ENCODE measurements at regions not wholly inside any gene's neighbourhood (a gene's known extent, or its start where the extent isn't known, plus 50 kb on each side); places are given as distances from the start of the nearest gene placed in this dataset.
"Not testable (repeated sequence)": the region's sequence is repeated elsewhere in the genome, so short reads cannot be mapped to it uniquely, and the experiment has no call there.

DNA sequence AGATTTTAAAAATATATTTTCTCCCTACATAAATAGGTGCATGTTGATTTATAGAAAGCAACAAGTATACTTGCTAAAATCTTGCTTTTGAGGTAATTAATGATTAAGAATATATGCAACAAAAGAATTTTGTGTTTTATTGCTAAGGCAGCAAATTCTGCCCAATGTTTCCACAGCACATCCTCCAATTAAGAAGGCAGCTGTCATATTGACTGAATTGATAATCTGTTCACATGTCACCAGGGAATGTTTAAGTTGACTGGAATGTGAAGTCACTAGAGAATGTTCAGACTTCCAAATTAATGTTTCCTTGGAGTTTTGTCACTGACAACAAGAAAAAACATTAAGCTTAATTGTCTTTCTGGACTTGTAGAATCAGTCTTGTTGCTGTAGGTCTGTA, 1602.7 kb upstream of the SLC39A10 start:
- DNase-seq = no peak

DNA sequence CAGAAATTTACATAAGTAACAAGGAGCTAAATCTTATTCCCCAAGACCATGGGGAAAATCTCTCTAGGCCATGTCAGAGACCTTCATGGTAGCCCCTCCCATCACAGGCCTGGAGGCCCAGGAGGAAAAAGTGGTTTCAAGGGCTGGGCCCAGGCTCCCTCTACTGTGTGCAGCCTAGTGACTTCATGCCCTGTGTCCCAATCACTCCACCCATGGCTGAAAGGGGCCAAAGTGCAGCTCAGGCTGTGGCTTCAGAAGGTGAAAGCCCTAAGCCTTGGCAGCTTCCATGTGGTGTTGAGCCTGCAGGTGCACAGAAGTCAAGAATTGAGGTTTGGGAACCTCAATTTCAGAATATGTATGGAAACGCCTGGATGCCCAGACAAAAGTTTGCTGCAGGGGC, 1612.7 kb upstream of the SLC39A10 start:
- DNase-seq = no peak

DNA sequence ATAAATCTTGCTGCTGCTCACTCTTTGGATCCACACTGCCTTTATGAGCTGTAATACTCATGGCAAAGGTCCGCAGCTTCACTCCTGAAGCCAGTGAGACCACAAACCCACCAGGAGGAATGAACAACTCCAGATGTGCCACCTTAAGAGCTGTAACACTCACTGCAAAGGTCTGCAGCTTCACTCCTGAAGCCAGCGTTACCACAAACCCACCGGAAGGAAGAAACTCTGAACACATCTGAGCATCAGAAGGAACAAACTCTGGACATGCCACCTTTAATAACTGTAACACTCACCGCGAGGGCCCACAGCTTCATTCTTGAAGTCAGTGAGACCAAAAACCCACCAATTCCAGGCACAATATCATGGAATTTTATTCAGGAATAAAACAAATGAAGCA, 1635.9 kb upstream of the SLC39A10 start:
- DNase-seq = not testable (repeated sequence)

DNA sequence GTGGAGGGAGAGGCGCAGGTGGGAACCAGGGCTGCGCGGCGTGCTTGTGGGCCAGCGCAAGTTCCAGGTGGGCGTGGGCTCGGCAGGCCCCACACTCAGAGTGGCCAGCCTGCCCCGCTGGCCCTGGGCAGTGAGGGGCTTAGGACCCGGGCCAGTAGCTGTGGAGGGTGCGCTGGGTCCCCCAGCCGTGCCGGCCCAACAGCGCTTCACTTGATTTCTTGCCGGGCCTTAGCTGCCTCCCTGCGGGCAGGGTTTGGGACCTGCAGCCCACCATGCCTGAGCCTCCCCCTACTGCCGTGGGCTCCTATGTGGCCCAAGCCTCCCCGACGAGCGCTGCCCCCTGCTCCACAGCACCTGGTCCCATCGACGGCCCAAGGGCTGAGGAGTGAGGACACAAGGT, 1636.9 kb upstream of the SLC39A10 start:
- DNase-seq = no peak

DNA sequence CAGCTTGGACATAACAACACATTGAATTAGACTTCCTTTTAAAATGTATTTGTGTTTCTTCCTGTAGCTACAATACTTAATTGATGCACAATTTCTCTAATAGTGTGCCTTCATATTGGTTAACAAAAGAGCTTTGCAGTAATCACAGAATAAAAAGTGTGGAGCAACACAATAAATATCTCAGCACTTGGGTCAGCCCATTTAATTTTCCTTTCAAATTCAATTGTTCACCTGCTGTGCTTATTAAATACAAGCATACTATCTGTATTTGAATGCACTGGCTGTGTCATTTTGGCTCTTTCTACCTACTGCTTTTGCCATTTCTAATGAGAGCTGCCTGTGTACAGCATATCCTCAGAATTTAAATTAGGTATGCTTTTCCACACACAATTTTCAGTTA, 1641.3 kb upstream of the SLC39A10 start:
- DNase-seq = no peak

DNA sequence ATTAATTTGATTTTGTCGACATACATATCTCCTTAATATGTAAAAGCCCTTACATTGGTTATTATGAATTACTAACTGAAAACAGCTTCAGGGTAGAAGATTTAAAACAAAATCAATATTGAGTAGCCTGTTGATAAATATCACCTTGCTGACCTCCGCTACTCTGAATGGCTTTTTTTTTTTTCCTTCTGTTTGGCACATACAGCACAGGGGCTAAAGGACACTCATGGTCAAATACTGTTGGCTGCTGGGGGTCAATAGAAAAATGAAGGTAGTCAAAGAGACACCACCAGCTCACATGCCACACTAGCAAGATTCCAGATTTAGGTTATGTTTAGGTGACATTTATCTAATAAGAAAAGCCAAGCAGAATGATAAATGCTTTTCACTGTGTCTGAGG, 1642.4 kb upstream of the SLC39A10 start:
- DNase-seq = no peak

DNA sequence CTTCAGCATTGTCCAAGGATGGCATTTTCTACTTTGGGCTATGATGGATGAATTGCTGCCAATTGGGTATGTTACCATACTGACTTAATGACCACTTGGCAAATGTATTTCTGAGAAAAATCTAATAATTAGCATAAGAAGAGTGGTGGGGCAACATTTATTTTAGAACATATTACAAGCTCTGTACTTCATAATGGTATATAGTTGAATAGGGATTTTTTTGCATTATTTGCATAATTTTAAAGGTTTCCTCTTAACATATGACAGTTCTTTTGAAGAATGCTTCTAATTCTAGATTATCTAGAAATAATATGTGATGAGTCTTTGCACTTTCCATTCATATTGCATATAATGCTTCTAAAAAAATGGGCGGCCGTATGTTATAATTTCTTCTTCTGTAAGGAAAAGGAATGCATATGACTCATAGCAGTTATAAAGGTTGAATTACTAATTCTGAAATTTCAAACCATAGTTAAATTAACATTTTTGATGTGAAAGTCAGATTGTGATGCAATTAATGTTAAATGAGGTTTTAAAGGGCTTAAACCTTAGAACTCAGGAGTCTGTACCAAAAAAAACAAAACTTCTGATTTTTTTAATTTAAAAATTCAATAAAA, 1652.3 kb upstream of the SLC39A10 start:
- no peak for DNase-seq

DNA sequence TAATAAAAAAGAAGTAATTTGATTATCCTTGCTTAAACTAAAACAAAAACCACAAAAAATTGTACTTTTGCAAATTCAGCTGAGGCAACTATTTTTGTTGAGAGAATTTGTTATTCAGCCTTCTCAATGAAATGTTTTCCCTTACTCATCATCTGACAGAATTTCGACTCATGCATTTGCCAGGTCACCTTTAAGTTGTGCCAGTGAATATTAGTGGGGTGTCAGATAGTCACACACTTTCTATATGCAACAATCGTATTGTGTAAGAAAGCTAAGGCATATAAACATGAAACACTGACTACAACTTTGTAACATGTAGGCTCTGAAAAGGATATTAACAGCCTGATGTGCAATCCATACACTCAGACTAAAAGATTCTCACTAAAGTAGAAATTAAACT, 1653.1 kb upstream of the SLC39A10 start:
- no peak for DNase-seq

DNA sequence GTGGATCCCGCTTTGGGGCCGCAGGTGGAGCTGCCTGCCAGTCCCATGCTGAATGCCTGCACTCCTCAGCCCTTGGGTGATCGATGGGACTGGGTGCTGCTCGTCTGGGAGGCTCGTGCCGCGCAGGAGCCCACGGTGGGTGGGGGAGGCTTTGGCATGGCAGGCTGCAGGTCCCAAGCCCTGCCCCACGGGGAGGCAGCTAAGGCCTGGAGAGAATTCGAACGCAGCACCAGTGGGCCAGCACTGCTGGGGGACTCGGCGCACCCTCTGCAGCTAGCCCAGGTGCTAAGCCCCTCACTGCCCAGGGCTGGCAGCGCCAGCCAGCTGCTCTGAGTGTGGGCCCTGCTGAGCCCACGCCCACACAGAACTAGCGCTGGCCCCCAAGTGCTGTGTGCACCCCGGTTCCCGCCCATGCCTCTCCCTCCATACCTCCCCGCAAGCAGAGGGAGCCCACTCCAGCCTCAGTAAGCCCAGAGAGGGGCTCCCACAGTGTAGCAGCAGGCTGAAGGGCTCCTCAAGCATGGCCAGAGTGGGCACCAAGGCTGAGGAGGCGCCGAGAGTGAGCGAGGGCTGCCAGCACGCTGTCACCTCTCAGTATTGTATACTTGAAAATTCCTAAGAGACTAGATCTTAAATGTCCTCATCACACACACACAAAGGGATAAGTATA, 1654.2 kb upstream of the SLC39A10 start:
- no peak for DNase-seq

DNA sequence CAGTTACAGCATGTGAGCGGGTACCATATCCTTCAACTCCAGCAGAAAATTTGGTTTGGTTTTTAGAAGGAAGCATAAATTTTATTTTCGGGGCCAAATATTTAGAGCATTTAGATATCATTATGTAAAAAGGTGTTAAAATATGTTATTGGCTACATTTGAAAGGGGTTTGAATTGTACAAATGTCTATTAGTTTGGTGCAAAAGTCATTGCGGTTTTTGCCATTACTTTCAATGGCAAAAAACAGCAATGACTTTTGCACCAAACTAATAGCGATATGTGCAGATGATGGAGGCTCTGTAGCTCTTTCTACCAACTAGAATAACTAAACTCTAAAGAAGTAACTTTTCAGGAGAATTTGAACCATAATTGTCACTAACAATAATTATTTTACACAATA, 1666.2 kb upstream of the SLC39A10 start:
- DNase-seq = no peak

DNA sequence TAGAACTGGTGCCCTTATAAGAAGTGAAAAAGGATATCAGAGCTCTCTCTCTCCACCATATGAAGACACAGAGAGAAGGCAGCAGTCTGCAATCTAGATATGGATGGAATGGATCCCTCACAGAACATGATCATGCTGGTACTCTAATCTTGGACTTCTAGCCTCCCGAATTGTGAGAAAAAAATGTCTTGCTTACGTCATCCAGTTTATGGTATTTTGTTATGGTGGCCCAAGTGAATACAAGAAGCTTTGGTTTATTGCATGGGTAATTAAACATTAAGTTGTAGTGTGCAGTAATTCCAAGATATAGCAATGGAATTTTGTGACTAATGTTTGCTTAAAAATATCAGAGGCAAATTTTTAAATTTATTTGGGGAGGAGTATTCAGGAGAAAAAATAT, 1667.4 kb upstream of the SLC39A10 start:
- no peak for DNase-seq

DNA sequence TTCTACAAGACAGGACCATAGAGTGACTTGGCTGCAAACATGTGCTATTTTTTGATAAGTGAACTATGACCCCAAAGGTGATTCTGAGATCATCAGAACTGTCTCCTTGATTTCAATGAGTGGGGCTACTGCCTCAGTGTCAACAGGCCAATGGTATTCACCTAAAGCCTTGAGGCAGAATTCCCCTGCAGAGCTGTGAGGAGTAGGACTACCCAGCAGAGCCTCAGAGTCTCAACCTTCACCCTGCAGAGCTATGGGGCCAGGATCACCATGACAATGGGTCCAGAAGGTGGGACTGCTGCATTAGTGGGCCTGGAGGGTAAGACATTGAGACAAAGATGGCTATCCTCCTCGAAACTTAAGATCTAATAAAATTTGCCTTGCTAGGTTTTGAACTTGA, 1668.2 kb upstream of the SLC39A10 start:
- DNase-seq = no peak

DNA sequence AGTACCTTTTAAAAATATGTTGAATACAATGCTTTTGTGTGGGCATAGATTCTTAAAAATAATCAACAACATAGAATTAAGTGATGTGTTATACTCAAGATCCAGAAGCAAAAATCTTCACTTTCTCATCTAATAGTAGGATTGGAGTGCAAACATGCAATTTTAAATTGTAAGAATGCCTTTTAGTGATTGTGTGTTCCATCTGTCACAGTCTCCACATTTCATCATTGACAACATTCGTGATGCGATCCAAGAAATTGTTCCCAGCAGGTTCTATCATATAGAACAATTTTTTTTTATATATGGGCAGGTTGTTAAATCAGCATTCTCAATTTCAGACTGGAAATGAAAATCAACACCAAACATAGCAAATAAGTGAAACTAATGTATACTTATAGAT, 1671.8 kb upstream of the SLC39A10 start:
- no peak for DNase-seq

DNA sequence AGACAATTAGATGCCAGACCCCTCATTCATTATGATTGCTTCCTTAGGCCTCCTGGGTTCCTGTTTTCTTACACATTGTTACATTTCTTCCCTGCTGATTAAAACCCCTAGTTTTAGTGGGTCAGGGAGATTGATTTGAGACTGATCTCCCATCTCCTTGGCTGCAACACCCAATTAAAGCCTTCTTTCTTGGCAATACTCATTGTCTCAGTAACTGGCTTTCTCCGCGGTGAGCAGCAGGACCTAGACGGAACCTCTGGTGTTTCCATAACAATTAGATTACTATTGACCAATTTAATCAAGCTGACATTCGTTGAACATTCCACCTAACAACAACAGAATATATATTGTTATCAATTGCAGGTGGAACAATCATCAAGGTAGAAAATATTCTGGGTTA, 1676.4 kb upstream of the SLC39A10 start:
- no peak for DNase-seq

DNA sequence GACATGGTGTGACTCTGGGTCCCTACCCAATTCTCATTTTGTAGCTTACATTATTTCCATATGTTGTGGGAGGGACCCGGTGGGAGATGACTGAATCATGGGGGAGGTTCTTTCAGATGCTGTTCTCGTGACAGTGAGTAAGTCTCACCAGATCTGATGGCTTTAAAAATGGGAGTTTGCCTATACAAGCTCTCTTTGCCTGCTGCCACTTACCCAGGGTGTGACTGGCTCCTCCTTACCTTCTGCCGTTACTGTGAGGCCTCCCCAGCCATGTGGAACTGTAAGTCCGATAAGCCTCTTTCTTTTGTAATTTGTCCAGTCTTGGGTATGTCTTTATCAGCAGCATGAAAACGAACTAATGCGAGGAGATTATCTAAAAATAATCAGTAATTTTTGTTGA, 1683.2 kb upstream of the SLC39A10 start:
- DNase-seq = no peak

DNA sequence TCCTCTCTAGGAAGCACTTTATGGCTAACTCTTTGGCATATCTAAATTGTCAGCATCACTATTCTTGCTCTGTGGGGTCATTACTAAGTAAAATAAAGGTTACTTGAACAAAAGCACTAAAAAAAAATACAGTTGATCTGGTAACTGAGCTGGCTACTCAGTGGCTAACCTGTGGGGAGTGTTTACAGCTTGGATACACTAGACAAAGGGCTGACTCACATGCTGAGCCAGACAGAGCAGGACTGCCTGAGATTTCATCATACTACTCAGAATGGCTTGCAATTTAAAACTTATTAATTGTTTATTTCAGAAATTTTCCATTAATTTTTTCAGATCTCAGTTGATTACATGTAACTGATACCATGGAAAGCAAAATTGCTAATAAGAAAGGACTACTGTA, 1690.4 kb upstream of the SLC39A10 start:
- no peak for DNase-seq

DNA sequence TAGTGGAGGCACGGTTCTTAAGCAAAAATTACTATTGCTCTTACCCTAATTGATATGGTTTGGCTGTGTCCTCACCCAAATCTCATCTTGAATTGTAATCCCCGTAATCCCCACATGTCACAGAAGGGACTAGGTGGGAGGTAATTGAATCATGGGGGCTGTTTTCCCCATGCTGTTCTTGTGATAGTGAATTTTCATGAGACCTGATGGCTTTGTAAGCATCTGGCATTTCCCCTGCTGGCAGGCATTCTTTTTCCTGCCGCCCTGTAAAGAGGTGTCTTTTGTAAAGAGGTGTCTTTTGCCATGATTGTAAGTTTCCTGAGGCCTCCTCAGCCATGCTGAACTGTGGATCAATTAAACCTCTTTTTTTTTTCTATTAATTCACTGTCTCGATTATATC, 1691.8 kb upstream of the SLC39A10 start:
- DNase-seq = no peak

DNA sequence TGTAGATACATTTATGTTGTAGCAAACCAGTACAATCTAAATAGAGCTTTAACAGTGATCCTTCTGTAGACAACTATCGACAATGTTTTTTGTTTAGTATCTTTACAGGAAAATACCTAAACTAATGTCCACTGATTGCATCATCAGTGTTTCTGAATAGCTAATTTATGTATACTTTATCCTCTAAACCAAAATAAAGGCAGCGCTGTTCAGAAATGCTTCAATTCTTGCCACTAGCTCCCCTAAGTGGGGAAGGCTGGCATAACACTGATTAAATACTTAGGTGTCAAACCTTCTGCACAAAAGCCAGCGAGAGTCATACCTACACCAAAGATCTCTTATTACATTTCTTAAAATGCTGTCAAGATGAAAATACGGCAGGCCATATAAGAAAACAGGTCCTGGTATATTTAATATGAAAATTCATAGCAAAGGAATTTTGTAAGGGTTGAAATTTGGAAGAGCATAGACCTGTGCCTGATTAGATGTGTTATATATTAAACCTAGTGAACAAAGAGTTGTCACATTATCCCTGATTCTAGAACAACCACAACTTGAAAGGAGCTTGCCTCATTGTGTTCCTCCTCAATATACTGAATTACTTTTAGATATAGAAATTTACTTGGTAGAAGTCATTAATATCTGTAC, 1693.4 kb upstream of the SLC39A10 start:
- DNase-seq = no peak

DNA sequence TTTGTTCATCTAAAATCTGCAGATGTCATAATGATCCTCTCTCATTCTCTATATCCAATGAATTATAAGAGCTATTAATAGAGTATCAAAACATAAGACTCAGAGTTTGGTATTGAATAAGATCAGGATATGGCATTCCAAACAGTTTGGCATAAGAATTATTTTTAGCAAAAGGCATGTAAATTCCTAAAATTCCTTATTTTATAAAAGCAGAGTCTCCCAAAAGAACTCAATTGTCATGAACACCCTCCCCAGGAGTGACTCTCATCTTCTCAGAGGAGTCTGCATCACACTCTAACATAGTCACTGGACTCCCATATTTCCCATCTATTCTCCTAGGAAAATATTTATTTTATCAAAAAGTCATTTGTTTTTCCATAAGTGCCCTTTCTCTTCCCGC, 1710.2 kb upstream of the SLC39A10 start:
- no peak for DNase-seq

DNA sequence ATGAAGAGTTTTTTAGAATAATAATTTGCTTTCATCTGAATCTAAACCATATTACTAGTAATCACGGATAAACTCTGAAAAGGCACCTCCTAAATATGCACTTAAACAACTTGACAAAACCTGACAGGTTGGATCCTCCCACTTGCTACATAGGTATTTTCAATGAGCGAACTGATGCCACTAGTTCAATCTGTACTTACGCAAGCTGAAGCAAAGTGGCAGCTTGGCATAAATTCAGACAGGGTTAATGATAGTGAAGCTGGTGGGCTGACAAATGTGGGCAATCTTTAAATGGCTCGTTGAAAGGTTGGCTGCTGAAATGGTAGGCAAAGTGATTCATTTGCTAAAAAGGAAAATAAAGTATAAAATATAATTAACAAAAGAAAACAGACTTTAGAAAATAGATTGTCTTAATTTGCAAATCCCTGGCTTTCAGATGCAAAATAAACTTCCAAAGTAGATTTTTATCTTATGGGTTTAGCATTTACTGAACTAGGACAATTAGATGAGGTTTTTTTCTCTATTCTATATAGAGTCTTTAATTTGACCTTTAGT, 1713.5 kb upstream of the SLC39A10 start:
- DNase-seq = no peak

DNA sequence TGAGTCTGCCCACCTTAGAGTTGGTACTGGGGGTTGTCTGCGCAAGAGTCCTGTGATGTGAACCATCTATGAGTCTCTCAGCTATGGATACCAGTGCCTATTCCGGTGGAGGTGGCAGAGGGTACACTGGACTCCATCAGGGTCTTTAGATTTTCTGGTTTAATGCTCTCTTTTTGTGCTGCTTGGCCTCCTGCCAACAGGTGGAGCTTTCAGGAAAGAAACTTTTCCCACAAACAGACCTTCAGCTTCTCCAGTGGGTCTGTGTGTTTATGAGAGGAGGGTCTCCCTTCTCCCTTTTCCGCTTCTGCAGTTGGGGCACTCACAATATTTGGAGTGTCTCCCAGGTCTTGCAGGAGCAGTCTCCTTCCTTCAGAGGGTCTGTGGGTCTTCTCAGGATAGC, 1721.9 kb upstream of the SLC39A10 start:
- no peak for DNase-seq

DNA sequence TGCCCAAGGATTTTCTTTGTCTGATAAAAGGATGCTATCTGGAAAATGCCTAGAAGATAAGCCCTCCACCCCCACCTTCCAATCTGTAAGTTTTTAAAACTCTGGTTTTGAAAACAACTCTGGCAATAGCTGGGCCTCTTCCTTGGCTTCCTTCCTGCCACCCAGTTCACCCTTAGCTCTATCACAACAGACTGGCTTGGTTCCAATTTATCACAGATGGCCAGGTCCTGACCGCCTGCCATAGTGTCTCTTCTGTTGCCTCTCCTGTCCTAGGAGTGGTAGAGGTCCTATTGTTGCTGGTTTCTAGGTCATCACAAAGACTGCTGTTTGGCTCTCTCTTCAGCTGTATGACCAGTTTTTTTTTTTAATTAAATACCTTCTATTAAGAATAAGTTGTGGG, 1727.9 kb upstream of the SLC39A10 start:
- DNase-seq = no peak

DNA sequence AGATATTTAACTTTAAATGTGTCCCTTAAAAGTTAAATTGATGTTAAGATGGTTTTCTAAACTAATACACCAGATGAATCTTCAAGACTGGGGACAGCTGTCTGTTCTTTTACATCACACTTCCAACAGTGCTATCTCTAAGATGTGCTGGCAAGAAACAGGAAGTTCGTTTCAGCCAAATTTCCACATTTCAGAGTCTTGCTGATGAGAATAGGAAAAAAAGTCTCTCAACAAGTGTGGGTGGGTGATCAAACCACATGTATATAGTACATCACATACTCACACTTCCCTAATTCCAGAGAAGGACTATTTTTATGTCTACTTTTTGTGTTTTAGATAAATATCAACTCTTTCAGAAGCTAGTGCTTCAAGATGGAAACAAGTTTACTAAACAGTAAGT, 1712.8 kb upstream of the TMEFF2 start:
- no peak for DNase-seq

DNA sequence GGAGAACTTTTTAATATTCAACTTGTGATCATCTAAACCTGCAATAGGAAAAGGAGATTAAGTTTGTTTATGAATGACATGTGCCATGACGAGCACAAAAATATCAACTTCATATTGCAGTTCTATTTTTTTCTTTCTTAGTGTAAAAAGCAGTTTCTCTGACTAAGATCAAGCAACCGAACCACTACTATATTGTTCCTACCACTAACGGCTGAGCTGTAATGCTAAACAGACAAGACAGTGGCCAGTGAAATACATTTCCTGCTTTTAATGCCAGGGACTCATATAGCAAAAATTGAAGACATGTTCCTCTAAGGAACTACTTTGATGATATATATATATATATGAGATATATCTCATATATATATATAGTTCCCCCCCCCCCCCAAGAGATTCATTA, 1705.6 kb upstream of the TMEFF2 start:
- DNase-seq = no peak
